Erythroblast (primary cell): ENCODE measurements at regions not wholly inside any gene's neighbourhood (a gene's known extent, or its start where the extent isn't known, plus 50 kb on each side); places are given as distances from the start of the nearest gene placed in this dataset.

ENCODE experiments used
- GATA1 ChIP-seq: IDR thresholded peaks from 2 replicates; pipeline ENCODE4 v1.6.1; 2011; ENCODE audit warnings: low read depth, mild to moderate bottlenecking, control low read depth, low read length, moderate library complexity
- POLR2A ChIP-seq: IDR thresholded peaks from 2 replicates; pipeline ENCODE4 v1.6.1; 2011; ENCODE audit warnings: mild to moderate bottlenecking, low read length

- TF ChIP-seq POLR2A: no peak
- TF ChIP-seq GATA1: no peak
These were observed 141.6 kb upstream of the KBTBD8 start for GRCh38 chr3:66856533-66856932.
